GM12878 (cell line): ENCODE measurements at regions not wholly inside any gene's neighbourhood (a gene's known extent, or its start where the extent isn't known, plus 50 kb on each side); places are given as distances from the start of the nearest gene placed in this dataset.

ENCODE experiments used
- ATAC-seq: fragments of 200-7000 bp; cut with Tn5 transposase; 3 replicates; pipeline ENCODE4 v1.9.1; 2020; ENCODE audit warnings: mild to moderate bottlenecking, moderate library complexity
- BruUV-seq: library from RNA; stranded (reverse); fragments of 400-500 nt; replicated peaks from 2 replicates; lab custom pipeline; 2021; lab: Mats Ljungman, UMichigan
- CTCF ChIA-PET: fragments of 300-600 bp; sonication (Branson Sonifier 250); formaldehyde crosslinking; extraction: SDS; loops from one replicate; lab custom pipeline; 2021; ENCODE audit warnings: inconsistent platforms; lab: Yijun Ruan, JAX
- POLR2A ChIA-PET: fragments of 350-600 bp; formaldehyde crosslinking; extraction: SDS; loops from one replicate; lab custom pipeline; 2021; ENCODE audit warnings: inconsistent platforms; lab: Charles Lee
- RAD21 ChIA-PET: fragments of 300-600 bp; sonication (Branson Sonifier 250); formaldehyde crosslinking; loops from one replicate; lab custom pipeline; 2023; ENCODE audit warnings: antibody characterized with exemption; ENCODE audit not compliant: unreplicated experiment; lab: Charles Lee
- SMC1A ChIA-PET: fragments of 300-600 bp; sonication (Branson Sonifier 250); formaldehyde crosslinking; loops from one replicate; lab custom pipeline; 2023; ENCODE audit not compliant: unreplicated experiment, uncharacterized antibody; lab: Charles Lee
- DNase-seq: peaks from one replicate; pipeline ENCODE4 v3.0.0-alpha.2; 2011; ENCODE audit warnings: low read depth, low spot score
- FAIRE-seq: peaks from 3 replicates; lab custom pipeline; 2011; peaks lifted over from hg19 to GRCh38; lab: Jason Lieb, UNC
- H2AFZ ChIP-seq: 2 replicates; pipeline ENCODE4 v1.6.0; 2011; ENCODE audit warnings: low read depth, low read length, control low read depth; ENCODE audit not compliant: control insufficient read depth
- H3K27ac ChIP-seq: 2 replicates; pipeline ENCODE4 v1.5.1; 2011; ENCODE audit warnings: control low read depth; ENCODE audit not compliant: control insufficient read depth, insufficient read depth
- H3K27me3 ChIP-seq, 2 experiments: replicated peaks in 1 of 2; 2 replicates each; pipeline versions ENCODE4 v1.6.0 to v1.6.1; 2011; ENCODE audit warnings: low read length in 1 of 2; ENCODE audit not compliant: control insufficient read depth in 2 of 2, insufficient read depth in 2 of 2
- H3K36me3 ChIP-seq, 2 experiments: 2 replicates each; pipeline ENCODE4 v1.5.1; 2011; ENCODE audit warnings: low read length in 1 of 2; ENCODE audit not compliant: control insufficient read depth in 2 of 2, insufficient read depth in 2 of 2
- H3K4me1 ChIP-seq: 2 replicates; pipeline ENCODE4 v1.6.1; 2011; ENCODE audit warnings: mild to moderate bottlenecking, low read length, moderate library complexity, mixed read lengths; ENCODE audit not compliant: control insufficient read depth, insufficient read depth
- H3K4me2 ChIP-seq: 2 replicates; pipeline ENCODE4 v1.6.0; 2011; ENCODE audit warnings: control low read depth; ENCODE audit not compliant: control insufficient read depth, insufficient read depth
- H3K4me3 ChIP-seq: fragments of 200-600 bp; sonication (generic); 2 replicates; pipeline ENCODE4 v1.5.1; 2016
- H3K79me2 ChIP-seq: 2 replicates; pipeline ENCODE4 v1.6.0; 2011; ENCODE audit warnings: low read length; ENCODE audit not compliant: control insufficient read depth, insufficient read depth
- H3K9ac ChIP-seq: 2 replicates; pipeline ENCODE4 v1.8.0; 2011; ENCODE audit warnings: low read length, control low read depth, mixed read lengths; ENCODE audit not compliant: control insufficient read depth, insufficient read depth
- H3K9me3 ChIP-seq: replicated peaks from 3 replicates; pipeline ENCODE4 v1.5.1; 2011; ENCODE audit warnings: mild to moderate bottlenecking, low read length; ENCODE audit not compliant: control insufficient read depth, insufficient read depth
- H4K20me1 ChIP-seq: 2 replicates; pipeline ENCODE4 v1.6.0; 2011; ENCODE audit not compliant: control insufficient read depth, insufficient read depth
- CBFB ChIP-seq: IDR thresholded peaks from 2 replicates; pipeline ENCODE4 v1.6.1; 2016; ENCODE audit warnings: antibody characterized with exemption, low read depth
- FOXK2 ChIP-seq: fragments of 450-650 bp; IDR thresholded peaks from 2 replicates; pipeline ENCODE4 v1.6.1; 2017; ENCODE audit warnings: mild to moderate bottlenecking, moderate library complexity
- GABPA ChIP-seq: IDR thresholded peaks from 2 replicates; pipeline ENCODE4 v1.6.1; 2014; ENCODE audit warnings: antibody characterized with exemption, low read depth, mild to moderate bottlenecking, inconsistent platforms
- NRF1 ChIP-seq: conservative IDR thresholded peaks from 2 replicates; pipeline ENCODE4 v1.6.1; 2011; ENCODE audit warnings: mild to moderate bottlenecking, low read depth, low read length, improper control_type of control experiment
- SIN3A ChIP-seq: IDR thresholded peaks from 2 replicates; pipeline ENCODE4 v1.6.1; 2012; ENCODE audit warnings: low read depth, low read length, improper control_type of control experiment
- TCF3 ChIP-seq: IDR thresholded peaks from 2 replicates; pipeline ENCODE4 v1.6.1; 2012; ENCODE audit warnings: low read depth, mild to moderate bottlenecking, low read length, borderline replicate concordance; ENCODE audit not compliant: insufficient read depth
- WGBS: methylation state at CpG from one replicate; pipeline ENCODE4 v1.1.6; 2016; ENCODE audit warnings: low lambda C conversion rate; ENCODE audit not compliant: insufficient replicate concordance, insufficient coverage; ENCODE audit errors: missing lambda C conversion rate; 5-methylcytosine and 5-hydroxymethylcytosine counted together
- in situ Hi-C: fragments of 300-500 bp; cut with MboI; formaldehyde crosslinking; loops from 9 replicates; pipeline ENCODE4 v1.14.3; 2018; ENCODE audit warnings: mixed read lengths
- intact Hi-C: fragments of 100-400 bp; cut with micrococcal nuclease; formaldehyde crosslinking; loops from one replicate; pipeline ENCODE4 v1.14.2; 2022; ENCODE audit not compliant: unreplicated experiment
- TF ChIP-seq, protein P1 (sequence below): fragments of 450-650 bp; IDR thresholded peaks from 2 replicates; pipeline ENCODE4 v1.6.1; 2016; ENCODE audit warnings: mild to moderate bottlenecking
- TF ChIP-seq, protein P2 (sequence below): fragments of 450-650 bp; IDR thresholded peaks from 2 replicates; pipeline ENCODE4 v1.6.1; 2014; ENCODE audit warnings: mild to moderate bottlenecking
- TF ChIP-seq, protein P3 (sequence below): IDR thresholded peaks from 2 replicates; pipeline ENCODE4 v1.6.1; 2011; ENCODE audit warnings: mild to moderate bottlenecking, low read depth, low read length, moderate library complexity; ENCODE audit not compliant: insufficient replicate concordance
- TF ChIP-seq, protein P4 (sequence below): IDR thresholded peaks from 2 replicates; pipeline ENCODE4 v1.6.1; 2012; ENCODE audit warnings: improper control_type of control experiment, low read depth, low read length; ENCODE audit not compliant: insufficient replicate concordance
- TF ChIP-seq, protein P5 (sequence below): fragments of 450-650 bp; conservative IDR thresholded peaks from 2 replicates; pipeline ENCODE4 v1.6.1; 2017; ENCODE audit warnings: mild to moderate bottlenecking, moderate library complexity

DNA sequence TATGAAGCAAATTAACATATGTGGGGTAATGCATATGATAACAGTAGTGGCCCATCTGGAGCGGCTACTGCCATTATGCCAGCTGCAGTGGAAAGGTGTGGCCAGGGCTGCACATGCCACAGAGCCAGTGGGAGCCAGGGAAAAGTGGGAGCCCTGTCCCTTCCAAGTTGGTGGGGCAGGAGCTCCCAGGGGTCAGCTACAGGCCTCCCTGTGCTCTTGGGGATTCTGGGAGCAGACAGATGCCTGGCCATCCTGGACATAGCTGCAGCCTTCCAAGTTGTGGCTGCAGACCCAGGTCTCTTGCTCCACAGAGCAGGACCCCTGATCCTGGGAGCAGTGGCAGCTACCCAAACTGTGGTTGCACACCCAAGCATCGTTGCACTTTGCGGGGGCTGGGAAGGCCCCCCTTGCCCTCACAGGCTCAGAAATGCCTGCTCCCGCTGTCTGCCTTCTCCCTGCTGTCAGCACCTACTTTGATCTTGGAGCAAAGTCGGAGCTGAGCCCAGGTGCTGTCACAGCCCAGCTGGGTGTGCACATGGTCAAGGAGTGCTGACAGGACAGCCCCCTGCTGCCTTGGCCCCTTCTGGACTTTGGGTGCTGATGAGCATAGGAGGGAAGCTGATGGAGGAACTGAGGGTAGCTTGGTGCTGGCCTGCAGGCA, 67.8 kb downstream of the NAA11 start:
- no peaks in the 10 kb centered on the region for H3K27me3 ChIP-seq
- ATAC-seq (no peak), DNase-seq (no peak), FAIRE-seq (no peak)
- BruUV-seq = no TSS peak
- no peaks in the 10 kb centered on the region for H3K4me1 ChIP-seq
- no peaks in the 10 kb centered on the region for H3K9me3 ChIP-seq
- in situ Hi-C loops (no loop called here), intact Hi-C loops (no loop called here)
- H3K36me3 ChIP-seq = no peaks in the 10 kb centered on the region
- no peak overlapping the region for H3K27ac ChIP-seq
- ChIA-PET POLR2A (interaction anchor here (0.5 kb wide), 1 partner anchor 72 kb away, joined by 6 read pairs; no protein-coding TSS in a partner anchor), SMC1A (interaction anchor here (0.9 to 1.6 kb wide), 2 partner anchors 26 to 33 kb away, joined by 3 read pairs; no protein-coding TSS in a partner anchor), RAD21 (interaction anchor here (1.1 kb wide), 1 partner anchor 200 kb away, joined by 3 read pairs; no protein-coding TSS in a partner anchor), CTCF (interaction anchor here (1.3 to 1.5 kb wide), 2 partner anchors 141 to 216 kb away, joined by 3 to 4 read pairs; no protein-coding TSS in a partner anchor)
- H3K4me2 ChIP-seq = no peak overlapping the region
- H3K79me2 ChIP-seq = no peaks in the 10 kb centered on the region
- H4K20me1 ChIP-seq = no peaks in the 10 kb centered on the region
- 18% methylated on average over 5 of the region's 5 CpGs for WGBS
- H2AFZ ChIP-seq = no peak overlapping the region
- no peak overlapping the region for H3K4me3 ChIP-seq
- H3K9ac ChIP-seq = no peak overlapping the region
- TF ChIP-seq, protein P1, sequence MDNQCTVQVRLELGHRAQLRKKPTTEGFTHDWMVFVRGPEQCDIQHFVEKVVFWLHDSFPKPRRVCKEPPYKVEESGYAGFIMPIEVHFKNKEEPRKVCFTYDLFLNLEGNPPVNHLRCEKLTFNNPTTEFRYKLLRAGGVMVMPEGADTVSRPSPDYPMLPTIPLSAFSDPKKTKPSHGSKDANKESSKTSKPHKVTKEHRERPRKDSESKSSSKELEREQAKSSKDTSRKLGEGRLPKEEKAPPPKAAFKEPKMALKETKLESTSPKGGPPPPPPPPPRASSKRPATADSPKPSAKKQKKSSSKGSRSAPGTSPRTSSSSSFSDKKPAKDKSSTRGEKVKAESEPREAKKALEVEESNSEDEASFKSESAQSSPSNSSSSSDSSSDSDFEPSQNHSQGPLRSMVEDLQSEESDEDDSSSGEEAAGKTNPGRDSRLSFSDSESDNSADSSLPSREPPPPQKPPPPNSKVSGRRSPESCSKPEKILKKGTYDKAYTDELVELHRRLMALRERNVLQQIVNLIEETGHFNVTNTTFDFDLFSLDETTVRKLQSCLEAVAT = no peak
- no peak for TF ChIP-seq GABPA
- TF ChIP-seq NRF1 = no peak
- TF ChIP-seq SIN3A = no peak
- TF ChIP-seq FOXK2 = no peak
- TF ChIP-seq CBFB = no peak
- no peak for TF ChIP-seq TCF3
- TF ChIP-seq, protein P2, sequence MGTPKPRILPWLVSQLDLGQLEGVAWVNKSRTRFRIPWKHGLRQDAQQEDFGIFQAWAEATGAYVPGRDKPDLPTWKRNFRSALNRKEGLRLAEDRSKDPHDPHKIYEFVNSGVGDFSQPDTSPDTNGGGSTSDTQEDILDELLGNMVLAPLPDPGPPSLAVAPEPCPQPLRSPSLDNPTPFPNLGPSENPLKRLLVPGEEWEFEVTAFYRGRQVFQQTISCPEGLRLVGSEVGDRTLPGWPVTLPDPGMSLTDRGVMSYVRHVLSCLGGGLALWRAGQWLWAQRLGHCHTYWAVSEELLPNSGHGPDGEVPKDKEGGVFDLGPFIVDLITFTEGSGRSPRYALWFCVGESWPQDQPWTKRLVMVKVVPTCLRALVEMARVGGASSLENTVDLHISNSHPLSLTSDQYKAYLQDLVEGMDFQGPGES = no peak
- TF ChIP-seq, protein P3, sequence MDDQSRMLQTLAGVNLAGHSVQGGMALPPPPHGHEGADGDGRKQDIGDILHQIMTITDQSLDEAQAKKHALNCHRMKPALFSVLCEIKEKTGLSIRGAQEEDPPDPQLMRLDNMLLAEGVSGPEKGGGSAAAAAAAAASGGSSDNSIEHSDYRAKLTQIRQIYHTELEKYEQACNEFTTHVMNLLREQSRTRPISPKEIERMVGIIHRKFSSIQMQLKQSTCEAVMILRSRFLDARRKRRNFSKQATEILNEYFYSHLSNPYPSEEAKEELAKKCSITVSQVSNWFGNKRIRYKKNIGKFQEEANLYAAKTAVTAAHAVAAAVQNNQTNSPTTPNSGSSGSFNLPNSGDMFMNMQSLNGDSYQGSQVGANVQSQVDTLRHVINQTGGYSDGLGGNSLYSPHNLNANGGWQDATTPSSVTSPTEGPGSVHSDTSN = no peak
- TF ChIP-seq, protein P4, sequence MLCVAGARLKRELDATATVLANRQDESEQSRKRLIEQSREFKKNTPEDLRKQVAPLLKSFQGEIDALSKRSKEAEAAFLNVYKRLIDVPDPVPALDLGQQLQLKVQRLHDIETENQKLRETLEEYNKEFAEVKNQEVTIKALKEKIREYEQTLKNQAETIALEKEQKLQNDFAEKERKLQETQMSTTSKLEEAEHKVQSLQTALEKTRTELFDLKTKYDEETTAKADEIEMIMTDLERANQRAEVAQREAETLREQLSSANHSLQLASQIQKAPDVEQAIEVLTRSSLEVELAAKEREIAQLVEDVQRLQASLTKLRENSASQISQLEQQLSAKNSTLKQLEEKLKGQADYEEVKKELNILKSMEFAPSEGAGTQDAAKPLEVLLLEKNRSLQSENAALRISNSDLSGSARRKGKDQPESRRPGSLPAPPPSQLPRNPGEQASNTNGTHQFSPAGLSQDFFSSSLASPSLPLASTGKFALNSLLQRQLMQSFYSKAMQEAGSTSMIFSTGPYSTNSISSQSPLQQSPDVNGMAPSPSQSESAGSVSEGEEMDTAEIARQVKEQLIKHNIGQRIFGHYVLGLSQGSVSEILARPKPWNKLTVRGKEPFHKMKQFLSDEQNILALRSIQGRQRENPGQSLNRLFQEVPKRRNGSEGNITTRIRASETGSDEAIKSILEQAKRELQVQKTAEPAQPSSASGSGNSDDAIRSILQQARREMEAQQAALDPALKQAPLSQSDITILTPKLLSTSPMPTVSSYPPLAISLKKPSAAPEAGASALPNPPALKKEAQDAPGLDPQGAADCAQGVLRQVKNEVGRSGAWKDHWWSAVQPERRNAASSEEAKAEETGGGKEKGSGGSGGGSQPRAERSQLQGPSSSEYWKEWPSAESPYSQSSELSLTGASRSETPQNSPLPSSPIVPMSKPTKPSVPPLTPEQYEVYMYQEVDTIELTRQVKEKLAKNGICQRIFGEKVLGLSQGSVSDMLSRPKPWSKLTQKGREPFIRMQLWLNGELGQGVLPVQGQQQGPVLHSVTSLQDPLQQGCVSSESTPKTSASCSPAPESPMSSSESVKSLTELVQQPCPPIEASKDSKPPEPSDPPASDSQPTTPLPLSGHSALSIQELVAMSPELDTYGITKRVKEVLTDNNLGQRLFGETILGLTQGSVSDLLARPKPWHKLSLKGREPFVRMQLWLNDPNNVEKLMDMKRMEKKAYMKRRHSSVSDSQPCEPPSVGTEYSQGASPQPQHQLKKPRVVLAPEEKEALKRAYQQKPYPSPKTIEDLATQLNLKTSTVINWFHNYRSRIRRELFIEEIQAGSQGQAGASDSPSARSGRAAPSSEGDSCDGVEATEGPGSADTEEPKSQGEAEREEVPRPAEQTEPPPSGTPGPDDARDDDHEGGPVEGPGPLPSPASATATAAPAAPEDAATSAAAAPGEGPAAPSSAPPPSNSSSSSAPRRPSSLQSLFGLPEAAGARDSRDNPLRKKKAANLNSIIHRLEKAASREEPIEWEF = no peak
- TF ChIP-seq, protein P5, sequence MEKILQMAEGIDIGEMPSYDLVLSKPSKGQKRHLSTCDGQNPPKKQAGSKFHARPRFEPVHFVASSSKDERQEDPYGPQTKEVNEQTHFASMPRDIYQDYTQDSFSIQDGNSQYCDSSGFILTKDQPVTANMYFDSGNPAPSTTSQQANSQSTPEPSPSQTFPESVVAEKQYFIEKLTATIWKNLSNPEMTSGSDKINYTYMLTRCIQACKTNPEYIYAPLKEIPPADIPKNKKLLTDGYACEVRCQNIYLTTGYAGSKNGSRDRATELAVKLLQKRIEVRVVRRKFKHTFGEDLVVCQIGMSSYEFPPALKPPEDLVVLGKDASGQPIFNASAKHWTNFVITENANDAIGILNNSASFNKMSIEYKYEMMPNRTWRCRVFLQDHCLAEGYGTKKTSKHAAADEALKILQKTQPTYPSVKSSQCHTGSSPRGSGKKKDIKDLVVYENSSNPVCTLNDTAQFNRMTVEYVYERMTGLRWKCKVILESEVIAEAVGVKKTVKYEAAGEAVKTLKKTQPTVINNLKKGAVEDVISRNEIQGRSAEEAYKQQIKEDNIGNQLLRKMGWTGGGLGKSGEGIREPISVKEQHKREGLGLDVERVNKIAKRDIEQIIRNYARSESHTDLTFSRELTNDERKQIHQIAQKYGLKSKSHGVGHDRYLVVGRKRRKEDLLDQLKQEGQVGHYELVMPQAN = no peak
